Loucy (cell line): ENCODE measurements at regions not wholly inside any gene's neighbourhood (a gene's known extent, or its start where the extent isn't known, plus 50 kb on each side); places are given as distances from the start of the nearest gene placed in this dataset.

Source experiments
- H2AFZ ChIP-seq: fragments of 200-600 bp; sonication (generic); 2 replicates; pipeline ENCODE4 v1.6.0; 2016; ENCODE audit warnings: antibody characterized with exemption, mild to moderate bottlenecking, low read length, moderate library complexity
- H3F3A ChIP-seq: fragments of 200-600 bp; 2 replicates; pipeline ENCODE4 v1.6.0; 2016; ENCODE audit warnings: antibody characterized with exemption, low read depth, mild to moderate bottlenecking
- H3K27me3 ChIP-seq: fragments of 200-600 bp; sonication (generic); 2 replicates; pipeline ENCODE4 v1.6.1; 2014; ENCODE audit warnings: low read length, mild to moderate bottlenecking; ENCODE audit not compliant: insufficient read depth, poor library complexity, severe bottlenecking
- H3K36me3 ChIP-seq: fragments of 200-600 bp; sonication (generic); 2 replicates; pipeline ENCODE4 v1.6.1; 2016; ENCODE audit warnings: low read length; ENCODE audit not compliant: insufficient read depth
- H3K4me1 ChIP-seq: fragments of 200-600 bp; sonication (generic); 2 replicates; pipeline ENCODE4 v1.5.1; 2014; ENCODE audit warnings: low read length, mild to moderate bottlenecking; ENCODE audit not compliant: insufficient read depth, poor library complexity, severe bottlenecking
- H3K4me2 ChIP-seq: fragments of 200-600 bp; sonication (generic); 2 replicates; pipeline ENCODE4 v1.6.0; 2014; ENCODE audit warnings: antibody characterized with exemption, low read length, low read depth, mild to moderate bottlenecking; ENCODE audit not compliant: poor library complexity, severe bottlenecking
- H3K4me3 ChIP-seq: fragments of 200-600 bp; sonication (generic); 2 replicates; pipeline ENCODE4 v1.5.1; 2014; ENCODE audit warnings: low read length, mild to moderate bottlenecking, mixed read lengths; ENCODE audit not compliant: poor library complexity, severe bottlenecking
- H3K79me2 ChIP-seq: fragments of 200-600 bp; sonication (generic); 2 replicates; pipeline ENCODE4 v1.6.1; 2014; ENCODE audit warnings: low read length; ENCODE audit not compliant: insufficient read depth
- H3K9ac ChIP-seq: fragments of 200-600 bp; sonication (generic); 2 replicates; pipeline ENCODE4 v1.6.0; 2014; ENCODE audit warnings: mild to moderate bottlenecking, low read depth, low read length, moderate library complexity; ENCODE audit not compliant: poor library complexity, severe bottlenecking
- H3K9me2 ChIP-seq: fragments of 200-600 bp; sonication (generic); replicated peaks from 2 replicates; pipeline ENCODE4 v1.6.1; 2016; ENCODE audit warnings: low read depth, low read length, mixed read lengths
- H3K9me3 ChIP-seq: fragments of 200-600 bp; sonication (generic); 2 replicates; pipeline ENCODE4 v1.6.1; 2014; ENCODE audit warnings: mild to moderate bottlenecking, antibody characterized with exemption, low read length, low read depth; ENCODE audit not compliant: insufficient read depth
- H4K20me1 ChIP-seq: fragments of 200-600 bp; sonication (generic); 2 replicates; pipeline ENCODE4 v1.6.0; 2014; ENCODE audit warnings: antibody characterized with exemption, low read length, mild to moderate bottlenecking; ENCODE audit not compliant: insufficient read depth, poor library complexity, severe bottlenecking
- EZH2phosphoT487 ChIP-seq: fragments of 200-600 bp; IDR thresholded peaks from 2 replicates; pipeline ENCODE4 v1.6.1; 2018; ENCODE audit warnings: antibody characterized with exemption, mild to moderate bottlenecking, moderate library complexity, borderline replicate concordance
- TF ChIP-seq, protein P1 (sequence below): fragments of 200-600 bp; sonication (generic); conservative IDR thresholded peaks from 2 replicates; pipeline ENCODE4 v1.5.1; 2014; ENCODE audit warnings: mild to moderate bottlenecking, antibody characterized with exemption, low read length

DNA sequence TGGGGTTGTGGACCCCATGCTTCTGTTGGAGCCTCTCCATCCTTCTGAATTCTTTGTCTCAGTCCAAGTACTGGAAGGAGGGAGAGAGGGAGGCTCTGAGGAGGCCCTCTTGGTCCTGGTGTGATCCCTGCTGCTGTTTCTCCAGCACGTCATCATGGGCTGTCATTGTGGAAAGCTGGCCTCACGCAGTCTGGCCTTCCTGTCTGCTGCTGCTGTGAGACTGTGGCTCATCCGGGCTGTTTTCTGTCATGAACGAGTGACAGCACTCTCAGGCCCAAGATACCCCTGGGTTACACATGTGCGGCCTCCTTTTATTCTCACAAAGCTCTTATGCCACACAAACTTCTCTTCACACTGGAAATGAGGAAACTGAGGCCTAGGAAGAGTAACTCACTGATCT is 499.3 kb downstream of the CCDC171 start:
- no peaks in the 10 kb centered on the region for H3K79me2 ChIP-seq
- no peak overlapping the region for H3K4me3 ChIP-seq
- no peaks in the 10 kb centered on the region for H3K27me3 ChIP-seq
- no peaks in the 10 kb centered on the region for H3K9me3 ChIP-seq
- H2AFZ ChIP-seq = no peak overlapping the region
- H3F3A ChIP-seq = no peaks in the 10 kb centered on the region
- H3K36me3 ChIP-seq = no peaks in the 10 kb centered on the region
- H4K20me1 ChIP-seq = no peaks in the 10 kb centered on the region
- H3K9ac ChIP-seq = no peak overlapping the region
- H3K4me1 ChIP-seq = no peaks in the 10 kb centered on the region
- H3K9me2 ChIP-seq = no peaks in the 10 kb centered on the region
- TF ChIP-seq EZH2phosphoT487 = no peak
- no peak overlapping the region for H3K4me2 ChIP-seq

DNA sequence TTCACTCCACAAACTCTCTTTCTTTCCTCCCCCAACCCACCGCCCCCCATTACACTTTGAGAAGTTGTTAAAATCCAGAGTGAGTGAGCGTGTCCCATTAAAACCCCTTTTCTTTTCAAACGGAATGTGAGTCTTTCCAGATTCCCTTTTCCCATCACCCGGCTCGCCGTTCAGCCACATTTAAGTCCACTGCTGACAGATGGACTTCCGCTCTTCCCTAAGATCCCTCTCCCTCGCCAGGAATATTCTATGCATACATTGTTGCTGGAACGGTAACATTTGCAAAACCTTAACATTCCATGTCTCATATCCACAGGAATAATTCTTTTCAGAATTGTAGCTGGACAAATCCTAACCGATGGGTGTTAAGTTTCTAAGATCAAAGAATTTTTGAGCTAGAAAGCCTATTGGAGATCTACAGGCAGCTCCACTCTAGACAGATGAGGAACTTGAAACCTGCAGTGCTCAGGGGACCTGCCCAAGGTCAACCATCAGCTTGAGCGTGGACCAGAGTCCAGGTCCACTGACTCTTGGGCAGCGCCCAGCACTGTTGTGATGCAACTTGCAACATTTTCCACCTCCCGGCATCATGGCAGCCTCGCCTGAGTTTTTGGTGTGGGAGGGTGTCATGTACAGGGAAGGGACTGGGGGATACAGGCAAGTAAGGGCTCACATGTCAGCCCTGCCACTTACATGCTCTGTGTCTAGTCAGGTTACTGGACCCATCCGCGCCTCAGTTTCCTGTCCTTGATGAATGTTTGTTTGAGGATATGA is 500.1 kb downstream of the CCDC171 start:
- Histone ChIP-seq H3K36me3 (no peaks in the 10 kb centered on the region), H2AFZ (no peak overlapping the region), H3K9me2 (no peaks in the 10 kb centered on the region), H3K27me3 (no peaks in the 10 kb centered on the region), H3K4me3 (no peak overlapping the region), H3K4me1 (peaks cover 7% of the 10 kb centered on the region), H3K4me2 (no peak overlapping the region), H4K20me1 (no peaks in the 10 kb centered on the region), H3K9me3 (no peaks in the 10 kb centered on the region), H3K79me2 (no peaks in the 10 kb centered on the region), H3K9ac (no peak overlapping the region), H3F3A (no peaks in the 10 kb centered on the region)
- TF ChIP-seq, protein P1, sequence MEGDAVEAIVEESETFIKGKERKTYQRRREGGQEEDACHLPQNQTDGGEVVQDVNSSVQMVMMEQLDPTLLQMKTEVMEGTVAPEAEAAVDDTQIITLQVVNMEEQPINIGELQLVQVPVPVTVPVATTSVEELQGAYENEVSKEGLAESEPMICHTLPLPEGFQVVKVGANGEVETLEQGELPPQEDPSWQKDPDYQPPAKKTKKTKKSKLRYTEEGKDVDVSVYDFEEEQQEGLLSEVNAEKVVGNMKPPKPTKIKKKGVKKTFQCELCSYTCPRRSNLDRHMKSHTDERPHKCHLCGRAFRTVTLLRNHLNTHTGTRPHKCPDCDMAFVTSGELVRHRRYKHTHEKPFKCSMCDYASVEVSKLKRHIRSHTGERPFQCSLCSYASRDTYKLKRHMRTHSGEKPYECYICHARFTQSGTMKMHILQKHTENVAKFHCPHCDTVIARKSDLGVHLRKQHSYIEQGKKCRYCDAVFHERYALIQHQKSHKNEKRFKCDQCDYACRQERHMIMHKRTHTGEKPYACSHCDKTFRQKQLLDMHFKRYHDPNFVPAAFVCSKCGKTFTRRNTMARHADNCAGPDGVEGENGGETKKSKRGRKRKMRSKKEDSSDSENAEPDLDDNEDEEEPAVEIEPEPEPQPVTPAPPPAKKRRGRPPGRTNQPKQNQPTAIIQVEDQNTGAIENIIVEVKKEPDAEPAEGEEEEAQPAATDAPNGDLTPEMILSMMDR = no peak
- no peak for TF ChIP-seq EZH2phosphoT487

DNA sequence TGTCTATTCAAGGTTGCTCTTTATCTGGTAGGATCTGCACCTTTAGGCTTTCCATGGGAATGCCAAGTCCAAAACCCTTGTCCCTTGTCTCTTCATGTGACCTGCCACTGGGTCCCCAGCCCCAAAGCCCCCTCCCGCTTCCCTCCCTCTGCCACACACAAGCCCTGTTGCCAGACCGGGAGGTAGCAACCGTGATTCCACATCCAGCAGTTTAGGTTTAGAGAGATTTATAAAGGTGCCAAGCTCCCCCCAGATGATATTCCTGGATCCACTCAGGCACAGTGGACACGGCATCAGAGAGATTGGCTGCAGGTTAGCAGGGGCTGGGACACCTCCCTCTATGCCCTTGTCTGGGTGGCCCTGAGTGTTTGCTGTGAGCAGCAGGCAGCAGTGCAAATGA is 504.7 kb downstream of the CCDC171 start:
- Histone ChIP-seq H3K9me2 (no peaks in the 10 kb centered on the region), H3K9me3 (no peaks in the 10 kb centered on the region), H3K4me1 (peaks cover 15% of the 10 kb centered on the region), H3F3A (no peaks in the 10 kb centered on the region), H3K9ac (no peak overlapping the region), H3K4me2 (peak overlapping the region; percentile 65), H3K79me2 (no peaks in the 10 kb centered on the region), H3K27me3 (no peaks in the 10 kb centered on the region), H2AFZ (no peak overlapping the region), H3K4me3 (no peak overlapping the region), H4K20me1 (no peaks in the 10 kb centered on the region), H3K36me3 (no peaks in the 10 kb centered on the region)
- TF ChIP-seq, protein P1 = no peak
- no peak for TF ChIP-seq EZH2phosphoT487

DNA sequence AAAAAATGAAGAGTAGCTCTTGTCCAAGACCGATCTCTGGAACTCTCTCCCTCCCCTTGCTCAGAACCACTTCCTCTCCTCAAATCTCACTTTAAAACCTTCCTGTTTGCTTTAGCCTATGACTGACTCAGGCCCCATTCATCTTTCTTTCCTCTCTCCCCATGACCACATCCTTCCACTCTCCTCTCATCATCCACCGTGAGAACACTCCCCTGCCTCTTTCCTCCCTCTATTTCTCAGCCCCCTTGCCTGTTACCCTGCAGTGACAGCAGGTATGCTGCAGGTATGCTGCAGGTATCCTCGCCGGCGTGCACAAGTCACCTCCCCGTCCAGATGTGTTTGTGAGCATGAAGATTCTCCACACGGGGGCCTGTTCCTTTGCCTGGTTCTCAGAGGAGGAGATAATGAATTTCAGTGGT is 505.3 kb downstream of the CCDC171 start:
- H3K4me2 ChIP-seq = peak overlapping the region; percentile 65

More for the DNA sequence above, 505.3 kb downstream of the CCDC171 start:
- no peaks in the 10 kb centered on the region for H4K20me1 ChIP-seq
- no peaks in the 10 kb centered on the region for H3K36me3 ChIP-seq
- H3K4me1 ChIP-seq = peaks cover 15% of the 10 kb centered on the region
- H3K79me2 ChIP-seq = no peaks in the 10 kb centered on the region
- H3K4me3 ChIP-seq = peak overlapping the region; percentile 40
- TF ChIP-seq, protein P1 = peak; percentile 23; the same call in 1 of the 2 replicates
- TF ChIP-seq EZH2phosphoT487 = no peak
- H3K9ac ChIP-seq = no peak overlapping the region
- no peaks in the 10 kb centered on the region for H3K27me3 ChIP-seq
- H3F3A ChIP-seq = no peaks in the 10 kb centered on the region
- no peak overlapping the region for H2AFZ ChIP-seq
- no peaks in the 10 kb centered on the region for H3K9me2 ChIP-seq
- H3K9me3 ChIP-seq = no peaks in the 10 kb centered on the region
